ENCODE measurements at regions not wholly inside any gene's neighbourhood (a gene's known extent, or its start where the extent isn't known, plus 50 kb on each side); places are given as distances from the start of the nearest gene placed in this dataset.

- no peak for TF ChIP-seq ZNF274 (IDR thresholded peaks at IDR 0.05; ENCODE audit: low read depth, low read length)
- TF ChIP-seq YY1 (IDR thresholded peaks at IDR 0.05; ENCODE audit: insufficient read depth, insufficient read length), result no peak
- TF ChIP-seq SUZ12 (IDR thresholded peaks at IDR 0.05; ENCODE audit: extremely low read depth, insufficient read depth, insufficient read length), result no peak
Observed at GRCh38 chr6:167683028-167683862, 143.5 kb upstream of the AFDN start.

All from NT2/D1 (cell line).